ENCODE measurements at regions not wholly inside any gene's neighbourhood (a gene's known extent, or its start where the extent isn't known, plus 50 kb on each side); places are given as distances from the start of the nearest gene placed in this dataset.
"Not testable (repeated sequence)": the region's sequence is repeated elsewhere in the genome, so short reads cannot be mapped to it uniquely, and the experiment has no call there.

- ATAC-seq (ENCODE audit: low FRiP score in 2 of 2), result no peak
Measured at GRCh38 chr18:42537291-42537690, 578.2 kb downstream of the RIT2 start.

GRCh38 chr18:42544901-42545300, 570.6 kb downstream of the RIT2 start:
- H3K4me1 ChIP-seq, result no peaks in the 10 kb centered on the region
- H3K27ac ChIP-seq, result no peak overlapping the region
- WGBS, 2 donors, result 84 to 91% methylated on average over 1 of the region's 1 CpG
- H3K9me3 ChIP-seq, result no peaks in the 10 kb centered on the region
- H3K4me3 ChIP-seq, result no peak overlapping the region
- ATAC-seq (ENCODE audit: low FRiP score in 2 of 2) (no peak), DNase-seq (no peak)
- H3K36me3 ChIP-seq, result no peaks in the 10 kb centered on the region
- no peaks in the 10 kb centered on the region for H3K27me3 ChIP-seq
- TF ChIP-seq EP300 (IDR thresholded peaks at IDR 0.05), result no peak
- no peak for TF ChIP-seq POLR2A (IDR thresholded peaks at IDR 0.05)

More at GRCh38 chr18:42537291-42537690, 578.2 kb downstream of the RIT2 start:
- Histone ChIP-seq H3K4me1 (peaks cover 0 to 7% (median 0%) of the 10 kb centered on the region in 4 donors), H3K27me3 (no peaks in the 10 kb centered on the region), H3K9me3 (no peaks in the 10 kb centered on the region), H3K4me3 (no peak overlapping the region), H3K36me3 (no peaks in the 10 kb centered on the region), H3K27ac (no peak overlapping the region)
- TF ChIP-seq EP300 (IDR thresholded peaks at IDR 0.05), result no peak
- no peak for TF ChIP-seq POLR2A (IDR thresholded peaks at IDR 0.05)
- TF ChIP-seq, protein P1, sequence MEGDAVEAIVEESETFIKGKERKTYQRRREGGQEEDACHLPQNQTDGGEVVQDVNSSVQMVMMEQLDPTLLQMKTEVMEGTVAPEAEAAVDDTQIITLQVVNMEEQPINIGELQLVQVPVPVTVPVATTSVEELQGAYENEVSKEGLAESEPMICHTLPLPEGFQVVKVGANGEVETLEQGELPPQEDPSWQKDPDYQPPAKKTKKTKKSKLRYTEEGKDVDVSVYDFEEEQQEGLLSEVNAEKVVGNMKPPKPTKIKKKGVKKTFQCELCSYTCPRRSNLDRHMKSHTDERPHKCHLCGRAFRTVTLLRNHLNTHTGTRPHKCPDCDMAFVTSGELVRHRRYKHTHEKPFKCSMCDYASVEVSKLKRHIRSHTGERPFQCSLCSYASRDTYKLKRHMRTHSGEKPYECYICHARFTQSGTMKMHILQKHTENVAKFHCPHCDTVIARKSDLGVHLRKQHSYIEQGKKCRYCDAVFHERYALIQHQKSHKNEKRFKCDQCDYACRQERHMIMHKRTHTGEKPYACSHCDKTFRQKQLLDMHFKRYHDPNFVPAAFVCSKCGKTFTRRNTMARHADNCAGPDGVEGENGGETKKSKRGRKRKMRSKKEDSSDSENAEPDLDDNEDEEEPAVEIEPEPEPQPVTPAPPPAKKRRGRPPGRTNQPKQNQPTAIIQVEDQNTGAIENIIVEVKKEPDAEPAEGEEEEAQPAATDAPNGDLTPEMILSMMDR (IDR thresholded peaks at IDR 0.05), result no peak
- no peak for TF ChIP-seq POLR2AphosphoS5 (IDR thresholded peaks at IDR 0.05)
- no peak for DNase-seq
- WGBS, 2 donors, result 92% methylated on average over 2 of the region's 2 CpGs

GRCh38 chr18:42545825-42546224, 569.7 kb downstream of the RIT2 start:
- Histone ChIP-seq H3K4me1 (no peaks in the 10 kb centered on the region), H3K9me3 (no peaks in the 10 kb centered on the region), H3K36me3 (no peaks in the 10 kb centered on the region), H3K27me3 (no peaks in the 10 kb centered on the region), H3K27ac (no peak overlapping the region), H3K4me3 (no peak overlapping the region)
- no peak for ATAC-seq (ENCODE audit: low FRiP score in 2 of 2)
- TF ChIP-seq, protein P1 (IDR thresholded peaks at IDR 0.05), result no peak
- TF ChIP-seq POLR2AphosphoS5 (IDR thresholded peaks at IDR 0.05), result no peak
- TF ChIP-seq POLR2A (IDR thresholded peaks at IDR 0.05), result no peak
- no peak for TF ChIP-seq EP300 (IDR thresholded peaks at IDR 0.05)
- DNase-seq, result no peak
- 74 to 82% methylated on average over 5 of the region's 5 CpGs for WGBS, 2 donors

DNA sequence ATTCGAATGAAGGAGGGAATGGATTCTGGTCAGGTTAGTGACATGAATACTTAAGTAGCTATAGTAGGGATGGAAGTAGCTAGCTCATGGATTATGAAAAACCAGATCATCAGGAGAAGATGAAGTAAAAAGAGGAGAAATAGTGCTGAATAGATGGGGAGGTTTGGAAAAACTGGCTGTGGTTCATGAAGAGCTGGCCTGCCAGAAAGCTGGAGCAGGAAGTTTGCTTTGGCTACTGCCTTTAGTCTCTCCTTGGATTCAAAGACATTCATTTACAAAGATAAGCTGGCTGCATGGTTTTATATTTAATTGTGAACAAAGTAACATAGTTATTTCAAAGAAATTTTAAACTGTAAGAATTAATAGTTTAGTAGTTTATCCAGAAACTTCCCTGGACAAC, 567.0 kb downstream of the RIT2 start:
- DNase-seq (no peak), ATAC-seq (ENCODE audit: low FRiP score in 2 of 2) (no peak)
- no peaks in the 10 kb centered on the region for H3K4me1 ChIP-seq
- no peak overlapping the region for H3K27ac ChIP-seq
- H3K4me3 ChIP-seq, result no peak overlapping the region
- H3K27me3 ChIP-seq, result no peaks in the 10 kb centered on the region
- TF ChIP-seq EP300 (IDR thresholded peaks at IDR 0.05) (no peak), POLR2A (IDR thresholded peaks at IDR 0.05) (no peak), POLR2AphosphoS5 (IDR thresholded peaks at IDR 0.05) (no peak)
- TF ChIP-seq, protein P1 (IDR thresholded peaks at IDR 0.05), result no peak
- no peaks in the 10 kb centered on the region for H3K9me3 ChIP-seq
- 74 to 83% methylated on average over 1 of the region's 1 CpG for WGBS, 2 donors
- H3K36me3 ChIP-seq, result no peaks in the 10 kb centered on the region

- Histone ChIP-seq H3K9me3 (no peaks in the 10 kb centered on the region), H3K4me1 (no peaks in the 10 kb centered on the region), H3K4me3 (no peak overlapping the region), H3K27ac (no peak overlapping the region), H3K27me3 (no peaks in the 10 kb centered on the region), H3K36me3 (no peaks in the 10 kb centered on the region)
- DNase-seq, result no peak
- ATAC-seq (ENCODE audit: low FRiP score in 2 of 2), result no peak
- 88 to 95% methylated on average over 3 of the region's 3 CpGs for WGBS, 2 donors
- TF ChIP-seq POLR2AphosphoS5 (IDR thresholded peaks at IDR 0.05), result no peak
- no peak for TF ChIP-seq EP300 (IDR thresholded peaks at IDR 0.05)
- TF ChIP-seq POLR2A (IDR thresholded peaks at IDR 0.05), result no peak
- TF ChIP-seq, protein P1 (IDR thresholded peaks at IDR 0.05), result no peak
Measured at GRCh38 chr18:42549596-42549995, 565.9 kb downstream of the RIT2 start.

DNA sequence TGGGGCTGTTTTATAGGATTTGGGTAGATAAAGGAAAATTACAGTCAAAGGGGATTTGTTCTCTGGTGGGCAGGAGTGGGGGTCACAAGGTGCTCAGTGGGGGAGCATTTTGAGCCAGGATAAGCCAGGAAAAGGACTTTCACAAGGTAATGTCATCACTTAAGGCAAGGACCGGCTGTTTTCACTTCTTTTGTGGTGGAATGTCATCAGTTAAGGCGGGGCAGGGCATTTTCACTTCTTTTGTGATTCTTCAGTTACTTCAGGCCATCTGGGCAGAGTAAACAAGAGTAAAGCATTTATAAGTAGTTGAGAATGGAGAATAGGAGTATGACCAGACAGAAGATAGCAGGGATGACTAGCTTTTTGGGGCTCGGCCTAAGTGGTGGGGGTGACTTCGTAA, 562.9 kb downstream of the RIT2 start:
- not testable (repeated sequence) for H3K36me3 ChIP-seq; H3K4me1 ChIP-seq; H3K27me3 ChIP-seq; H3K9me3 ChIP-seq; ATAC-seq (ENCODE audit: low FRiP score in 2 of 2); H3K4me3 ChIP-seq; DNase-seq; H3K27ac ChIP-seq
- 75 to 87% methylated on average over 4 of the region's 4 CpGs for WGBS, 2 donors

All from upper lobe of left lung (tissue), 6 donors.